ENCODE measurements at regions not wholly inside any gene's neighbourhood (a gene's known extent, or its start where the extent isn't known, plus 50 kb on each side); places are given as distances from the start of the nearest gene placed in this dataset.
"Not testable (repeated sequence)": the region's sequence is repeated elsewhere in the genome, so short reads cannot be mapped to it uniquely, and the experiment has no call there.

GRCh38 chr5:167320019-167320418 lies 971.4 kb upstream of the WWC1 start:
- DNase-seq (ENCODE audit: low read depth): no peak

GRCh38 chr5:167332309-167332708 lies 959.1 kb upstream of the WWC1 start:
- DNase-seq (ENCODE audit: low read depth): no peak

- DNase-seq (ENCODE audit: low read depth): no peak
These were observed 955.3 kb upstream of the WWC1 start for GRCh38 chr5:167336161-167336560.

- no peak for DNase-seq (ENCODE audit: low read depth)
These were observed 952.2 kb upstream of the WWC1 start for GRCh38 chr5:167339205-167339604.

GRCh38 chr5:167346461-167346860 lies 945.0 kb upstream of the WWC1 start:
- DNase-seq (ENCODE audit: low read depth): no peak

- no peak for DNase-seq (ENCODE audit: low read depth)
These were observed 943.1 kb upstream of the WWC1 start for GRCh38 chr5:167348251-167348926.

- DNase-seq (ENCODE audit: low read depth): no peak
These were observed 942.5 kb upstream of the WWC1 start for GRCh38 chr5:167348980-167349379.

GRCh38 chr5:167351316-167351715 lies 940.1 kb upstream of the WWC1 start:
- no peak for DNase-seq (ENCODE audit: low read depth)

GRCh38 chr5:167352801-167353200 lies 938.6 kb upstream of the WWC1 start:
- no peak for DNase-seq (ENCODE audit: low read depth)

- DNase-seq (ENCODE audit: low read depth): no peak
These were observed 936.1 kb upstream of the WWC1 start for GRCh38 chr5:167355346-167355745.

- no peak for DNase-seq (ENCODE audit: low read depth)
These were observed 935.1 kb upstream of the WWC1 start for GRCh38 chr5:167356374-167356773.

GRCh38 chr5:167358868-167359492 lies 932.5 kb upstream of the WWC1 start:
- no peak for DNase-seq (ENCODE audit: low read depth)

GRCh38 chr5:167361795-167362194 lies 929.6 kb upstream of the WWC1 start:
- no peak for DNase-seq (ENCODE audit: low read depth)

GRCh38 chr5:167363065-167363464 lies 928.4 kb upstream of the WWC1 start:
- DNase-seq (ENCODE audit: low read depth): no peak

- DNase-seq (ENCODE audit: low read depth): no peak
These were observed 916.3 kb upstream of the WWC1 start for GRCh38 chr5:167375125-167375524.

- DNase-seq (ENCODE audit: low read depth): no peak
These were observed 912.3 kb upstream of the WWC1 start for GRCh38 chr5:167378894-167379723.

GRCh38 chr5:167381457-167381856 lies 910.0 kb upstream of the WWC1 start:
- no peak for DNase-seq (ENCODE audit: low read depth)

- DNase-seq (ENCODE audit: low read depth): no peak
These were observed 901.9 kb upstream of the WWC1 start for GRCh38 chr5:167389537-167389936.

- DNase-seq (ENCODE audit: low read depth): not testable (repeated sequence)
These were observed 900.2 kb upstream of the WWC1 start for GRCh38 chr5:167391286-167391685.

- DNase-seq (ENCODE audit: low read depth): no peak
These were observed 899.2 kb upstream of the WWC1 start for GRCh38 chr5:167392240-167392639.

- DNase-seq (ENCODE audit: low read depth): no peak
These were observed 898.1 kb upstream of the WWC1 start for GRCh38 chr5:167393358-167393757.

- no peak for DNase-seq (ENCODE audit: low read depth)
These were observed 888.8 kb upstream of the WWC1 start for GRCh38 chr5:167402671-167403070.

- no peak for DNase-seq (ENCODE audit: low read depth)
These were observed 884.9 kb upstream of the WWC1 start for GRCh38 chr5:167406513-167406912.
